AG09309 (cell line): ENCODE measurements at regions not wholly inside any gene's neighbourhood (a gene's known extent, or its start where the extent isn't known, plus 50 kb on each side); places are given as distances from the start of the nearest gene placed in this dataset.

ENCODE experiments used
- DNase-seq: peaks from one replicate; pipeline ENCODE4 v3.0.0-alpha.2; 2010; ENCODE audit warnings: low read depth
- H3K4me3 ChIP-seq: 2 replicates; pipeline ENCODE4 v1.5.1; 2011; ENCODE audit warnings: mild to moderate bottlenecking, low read depth, low read length, moderate library complexity; ENCODE audit not compliant: control insufficient read depth
- TF ChIP-seq, protein P1 (sequence below): IDR thresholded peaks from 2 replicates; pipeline ENCODE4 v1.5.1; 2011; ENCODE audit warnings: mild to moderate bottlenecking, low read depth, low read length, inconsistent platforms; ENCODE audit not compliant: insufficient read depth, control insufficient read depth; ENCODE audit errors: missing control alignments

DNA sequence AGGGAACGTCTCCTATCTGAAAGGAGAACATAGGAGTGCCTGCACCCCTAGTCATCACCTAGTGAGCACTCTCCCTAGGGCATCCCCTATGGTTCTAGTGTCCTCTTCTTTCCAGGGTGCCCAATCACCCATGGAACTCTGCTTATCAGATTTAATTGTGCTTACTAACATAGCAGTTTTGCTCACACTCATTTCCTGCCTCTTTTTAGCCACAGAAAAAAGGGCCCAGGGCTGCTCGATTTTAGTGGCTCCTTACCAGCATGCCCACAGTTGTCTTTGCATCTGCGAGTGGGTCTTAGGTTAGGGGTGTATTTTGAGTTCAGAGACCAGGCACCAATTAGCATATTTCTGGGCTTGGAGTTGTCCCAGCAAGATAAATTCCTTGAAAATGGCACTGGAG lies 1110.2 kb downstream of the TAF11L14 start:
- TF ChIP-seq, protein P1, sequence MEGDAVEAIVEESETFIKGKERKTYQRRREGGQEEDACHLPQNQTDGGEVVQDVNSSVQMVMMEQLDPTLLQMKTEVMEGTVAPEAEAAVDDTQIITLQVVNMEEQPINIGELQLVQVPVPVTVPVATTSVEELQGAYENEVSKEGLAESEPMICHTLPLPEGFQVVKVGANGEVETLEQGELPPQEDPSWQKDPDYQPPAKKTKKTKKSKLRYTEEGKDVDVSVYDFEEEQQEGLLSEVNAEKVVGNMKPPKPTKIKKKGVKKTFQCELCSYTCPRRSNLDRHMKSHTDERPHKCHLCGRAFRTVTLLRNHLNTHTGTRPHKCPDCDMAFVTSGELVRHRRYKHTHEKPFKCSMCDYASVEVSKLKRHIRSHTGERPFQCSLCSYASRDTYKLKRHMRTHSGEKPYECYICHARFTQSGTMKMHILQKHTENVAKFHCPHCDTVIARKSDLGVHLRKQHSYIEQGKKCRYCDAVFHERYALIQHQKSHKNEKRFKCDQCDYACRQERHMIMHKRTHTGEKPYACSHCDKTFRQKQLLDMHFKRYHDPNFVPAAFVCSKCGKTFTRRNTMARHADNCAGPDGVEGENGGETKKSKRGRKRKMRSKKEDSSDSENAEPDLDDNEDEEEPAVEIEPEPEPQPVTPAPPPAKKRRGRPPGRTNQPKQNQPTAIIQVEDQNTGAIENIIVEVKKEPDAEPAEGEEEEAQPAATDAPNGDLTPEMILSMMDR = no peak
- no peak for DNase-seq
- no peak overlapping the region for H3K4me3 ChIP-seq

DNA sequence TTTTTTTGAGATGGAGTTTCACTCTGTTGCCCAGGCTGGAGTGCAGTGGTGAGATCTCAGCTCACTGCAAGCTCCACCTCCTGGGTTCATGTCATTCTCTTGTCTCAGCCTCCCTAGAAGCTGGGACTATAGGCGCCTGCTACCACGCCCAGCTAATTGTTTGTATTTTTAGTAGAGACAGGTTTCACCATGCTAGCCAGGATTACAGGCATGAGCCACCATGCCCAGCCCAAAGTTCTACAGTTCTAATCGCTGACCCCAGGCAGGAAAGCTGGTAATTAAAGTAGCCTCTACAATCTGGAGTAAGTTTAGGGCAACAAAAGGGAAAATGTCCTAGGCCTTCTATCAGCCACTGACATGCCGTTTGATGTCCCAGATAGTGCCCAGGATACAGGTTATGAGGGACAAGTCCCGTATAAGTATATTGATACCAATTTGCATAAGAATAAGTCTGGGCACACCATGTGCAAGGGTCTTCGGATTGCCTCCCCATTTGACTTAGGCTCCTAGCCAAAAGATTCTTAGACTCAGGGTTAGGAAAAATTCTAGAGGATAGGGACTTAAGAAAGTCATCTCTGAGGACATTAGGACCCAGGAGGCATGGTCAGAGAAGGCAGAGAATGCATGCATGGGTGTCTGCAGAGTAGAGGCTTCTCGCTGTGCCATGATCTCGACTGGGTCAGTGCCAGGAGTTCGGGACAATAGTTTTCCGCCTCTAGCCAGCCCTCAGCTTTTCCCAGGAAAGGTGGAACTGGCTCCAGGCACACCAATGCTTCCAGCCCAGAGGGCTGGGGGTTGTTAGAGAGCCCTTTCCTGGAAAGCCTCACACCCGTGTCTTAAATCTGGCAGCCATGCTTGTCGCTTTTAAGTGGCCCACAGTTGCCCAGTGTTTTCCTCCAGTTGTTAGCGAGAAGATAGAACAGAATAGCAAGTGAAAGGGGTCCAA lies 1111.1 kb downstream of the TAF11L14 start:
- DNase-seq = no peak
- TF ChIP-seq, protein P1 = no peak
- H3K4me3 ChIP-seq = peak overlapping the region; percentile 33

DNA sequence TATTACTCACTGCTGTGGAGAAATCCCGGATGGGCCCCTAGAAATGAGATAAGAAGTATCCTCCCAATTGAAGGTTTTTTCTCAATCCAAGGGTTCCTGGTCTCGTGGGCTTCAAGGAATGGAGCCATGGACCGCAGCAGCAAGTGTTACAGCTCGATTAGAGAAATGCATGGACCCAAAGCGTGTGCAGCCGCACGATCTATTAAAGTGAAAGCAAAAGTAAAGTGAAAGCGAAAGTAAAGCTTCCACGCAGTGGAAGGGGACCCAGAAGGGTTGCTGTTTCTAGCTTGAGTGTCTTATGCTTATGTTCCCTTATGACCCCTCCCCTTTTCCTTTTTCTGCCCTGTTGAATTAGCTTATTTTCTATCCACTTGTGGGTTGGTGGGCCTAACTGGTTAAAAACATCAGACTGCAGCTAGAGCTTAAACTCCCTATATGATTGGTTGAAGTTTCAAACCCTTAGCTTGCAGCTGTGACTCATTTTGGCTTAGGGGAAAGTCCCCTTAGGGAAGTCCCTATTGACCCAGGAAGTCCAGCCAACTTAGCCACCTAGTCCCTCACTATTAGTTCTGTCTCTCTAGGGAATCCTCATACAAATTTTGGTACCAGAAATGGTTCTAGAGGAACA lies 1111.8 kb downstream of the TAF11L14 start:
- no peak for DNase-seq
- TF ChIP-seq, protein P1 = no peak
- peak overlapping the region; percentile 33 for H3K4me3 ChIP-seq

GRCh38 chr5:18749763-18750162 lies 1115.5 kb downstream of the TAF11L14 start:
- TF ChIP-seq, protein P1 = no peak
- no peak for DNase-seq

DNA sequence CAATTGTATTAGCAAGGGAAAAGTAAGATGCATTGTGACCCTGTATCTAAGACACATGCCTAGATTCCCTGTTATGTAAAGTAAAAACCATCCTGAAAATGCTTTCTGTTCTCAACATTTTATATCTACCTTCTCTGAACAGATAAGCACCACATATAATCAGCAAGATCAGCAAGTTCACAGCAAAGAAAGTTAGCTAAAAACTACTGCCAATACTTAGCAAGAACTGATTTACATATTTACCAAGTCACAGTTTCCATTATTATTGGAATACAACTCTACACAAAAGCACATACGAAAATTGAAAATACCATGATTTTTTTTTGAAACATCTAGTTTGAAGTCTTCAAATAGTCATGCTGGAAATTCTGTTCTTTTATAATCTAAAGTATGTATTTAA lies 1118.1 kb downstream of the TAF11L14 start:
- DNase-seq = no peak
- no peak overlapping the region for H3K4me3 ChIP-seq
- TF ChIP-seq, protein P1 = no peak

More at GRCh38 chr5:18749763-18750162, 1115.5 kb downstream of the TAF11L14 start:
- no peak overlapping the region for H3K4me3 ChIP-seq

- TF ChIP-seq, protein P1 = no peak
- no peak for DNase-seq
- no peak overlapping the region for H3K4me3 ChIP-seq
Measured at GRCh38 chr5:18754201-18754600, 1119.9 kb downstream of the TAF11L14 start.
